ENCODE measurements at regions not wholly inside any gene's neighbourhood (a gene's known extent, or its start where the extent isn't known, plus 50 kb on each side); places are given as distances from the start of the nearest gene placed in this dataset.

- TF ChIP-seq TEAD4 (CRISPR knock-in tag; IDR thresholded peaks at IDR 0.05), result no peak
- TF ChIP-seq ZNF512 (CRISPR knock-in tag; IDR thresholded peaks at IDR 0.05; ENCODE audit: borderline replicate concordance), result no peak
- no peak for TF ChIP-seq SMAD3 (CRISPR knock-in tag; IDR thresholded peaks at IDR 0.05; ENCODE audit: borderline replicate concordance)
- TF ChIP-seq ZNF121 (CRISPR knock-in tag; IDR thresholded peaks at IDR 0.05), result no peak
- no peak for TF ChIP-seq ZSCAN18 (CRISPR knock-in tag; IDR thresholded peaks at IDR 0.05)
- TF ChIP-seq, protein P1, sequence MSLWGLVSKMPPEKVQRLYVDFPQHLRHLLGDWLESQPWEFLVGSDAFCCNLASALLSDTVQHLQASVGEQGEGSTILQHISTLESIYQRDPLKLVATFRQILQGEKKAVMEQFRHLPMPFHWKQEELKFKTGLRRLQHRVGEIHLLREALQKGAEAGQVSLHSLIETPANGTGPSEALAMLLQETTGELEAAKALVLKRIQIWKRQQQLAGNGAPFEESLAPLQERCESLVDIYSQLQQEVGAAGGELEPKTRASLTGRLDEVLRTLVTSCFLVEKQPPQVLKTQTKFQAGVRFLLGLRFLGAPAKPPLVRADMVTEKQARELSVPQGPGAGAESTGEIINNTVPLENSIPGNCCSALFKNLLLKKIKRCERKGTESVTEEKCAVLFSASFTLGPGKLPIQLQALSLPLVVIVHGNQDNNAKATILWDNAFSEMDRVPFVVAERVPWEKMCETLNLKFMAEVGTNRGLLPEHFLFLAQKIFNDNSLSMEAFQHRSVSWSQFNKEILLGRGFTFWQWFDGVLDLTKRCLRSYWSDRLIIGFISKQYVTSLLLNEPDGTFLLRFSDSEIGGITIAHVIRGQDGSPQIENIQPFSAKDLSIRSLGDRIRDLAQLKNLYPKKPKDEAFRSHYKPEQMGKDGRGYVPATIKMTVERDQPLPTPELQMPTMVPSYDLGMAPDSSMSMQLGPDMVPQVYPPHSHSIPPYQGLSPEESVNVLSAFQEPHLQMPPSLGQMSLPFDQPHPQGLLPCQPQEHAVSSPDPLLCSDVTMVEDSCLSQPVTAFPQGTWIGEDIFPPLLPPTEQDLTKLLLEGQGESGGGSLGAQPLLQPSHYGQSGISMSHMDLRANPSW (CRISPR knock-in tag; conservative IDR thresholded peaks at IDR 0.05; ENCODE audit: low read depth), result no peak
- no peak for TF ChIP-seq CBFB (CRISPR knock-in tag; IDR thresholded peaks at IDR 0.05; ENCODE audit: low read depth)
- no peak for TF ChIP-seq NFYB (CRISPR knock-in tag; conservative IDR thresholded peaks at IDR 0.05; ENCODE audit: low read depth)
- TF ChIP-seq EMX1 (CRISPR knock-in tag; IDR thresholded peaks at IDR 0.05), result no peak
- no peak for TF ChIP-seq FOXK1 (CRISPR knock-in tag; IDR thresholded peaks at IDR 0.05)
- TF ChIP-seq JAZF1 (CRISPR knock-in tag; IDR thresholded peaks at IDR 0.05), result no peak
- TF ChIP-seq CREB1 (CRISPR knock-in tag; IDR thresholded peaks at IDR 0.05), result no peak
- TF ChIP-seq ZNF232 (CRISPR knock-in tag; IDR thresholded peaks at IDR 0.05), result no peak
- TF ChIP-seq MXD4 (CRISPR knock-in tag; IDR thresholded peaks at IDR 0.05; ENCODE audit: borderline replicate concordance), result no peak
- no peak for TF ChIP-seq TEAD1 (CRISPR knock-in tag; IDR thresholded peaks at IDR 0.05)
- no peak for TF ChIP-seq RELA (CRISPR knock-in tag; IDR thresholded peaks at IDR 0.05; ENCODE audit: borderline replicate concordance)
- TF ChIP-seq ERG (CRISPR knock-in tag; IDR thresholded peaks at IDR 0.05), result no peak
- no peak for TF ChIP-seq GTF2I (CRISPR knock-in tag; conservative IDR thresholded peaks at IDR 0.05)
- no peak for TF ChIP-seq ZNF396 (CRISPR knock-in tag; IDR thresholded peaks at IDR 0.05; ENCODE audit: borderline replicate concordance)
- TF ChIP-seq, protein P2, sequence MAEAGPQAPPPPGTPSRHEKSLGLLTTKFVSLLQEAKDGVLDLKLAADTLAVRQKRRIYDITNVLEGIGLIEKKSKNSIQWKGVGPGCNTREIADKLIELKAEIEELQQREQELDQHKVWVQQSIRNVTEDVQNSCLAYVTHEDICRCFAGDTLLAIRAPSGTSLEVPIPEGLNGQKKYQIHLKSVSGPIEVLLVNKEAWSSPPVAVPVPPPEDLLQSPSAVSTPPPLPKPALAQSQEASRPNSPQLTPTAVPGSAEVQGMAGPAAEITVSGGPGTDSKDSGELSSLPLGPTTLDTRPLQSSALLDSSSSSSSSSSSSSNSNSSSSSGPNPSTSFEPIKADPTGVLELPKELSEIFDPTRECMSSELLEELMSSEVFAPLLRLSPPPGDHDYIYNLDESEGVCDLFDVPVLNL (CRISPR knock-in tag; IDR thresholded peaks at IDR 0.05; ENCODE audit: borderline replicate concordance, low read depth), result no peak
- peaks cover 6% of the 10 kb centered on the region; the same call in 1 of the 2 replicates for H3K36me3 Mint-ChIP-seq
- peaks cover 29% of the 10 kb centered on the region for H3K9me3 Mint-ChIP-seq
- CTCF ChIA-PET, result interaction anchor here (1.3 to 1.6 kb wide), 2 partner anchors 127 to 217 kb away, joined by 4 to 6 read pairs; no protein-coding TSS in a partner anchor
- DNase-seq (ENCODE audit: low spot score), result no peak
- H3K27me3 Mint-ChIP-seq (ENCODE audit: low read depth), result no peaks in the 10 kb centered on the region
- POLR2A ChIA-PET, result no interaction called here
- ATAC-seq, result peak; percentile 65
- peaks cover 37% of the 10 kb centered on the region for H3K4me1 Mint-ChIP-seq
- H3K27ac Mint-ChIP-seq, result peak overlapping the region; percentile 92
- H3K4me3 Mint-ChIP-seq, result no peak overlapping the region
Measured at GRCh38 chr20:21936261-21936660, 230.8 kb downstream of the PAX1 start.
